ENCODE measurements at regions not wholly inside any gene's neighbourhood (a gene's known extent, or its start where the extent isn't known, plus 50 kb on each side); places are given as distances from the start of the nearest gene placed in this dataset.

- no peak for DNase-seq
These were observed 61.6 kb upstream of the HS6ST1 start for GRCh38 chr2:128380061-128380889.

- DNase-seq, result no peak
These were observed 62.6 kb upstream of the HS6ST1 start for GRCh38 chr2:128380961-128381938.

GRCh38 chr2:128384446-128384845 lies 65.8 kb upstream of the HS6ST1 start:
- no peak for DNase-seq

- no peak for DNase-seq
These were observed 66.3 kb upstream of the HS6ST1 start for GRCh38 chr2:128384956-128385355.

GRCh38 chr2:128385365-128385764 lies 66.7 kb upstream of the HS6ST1 start:
- DNase-seq, result no peak

- no peak for DNase-seq
These were observed 67.4 kb upstream of the HS6ST1 start for GRCh38 chr2:128386066-128386465.

GRCh38 chr2:128388499-128388941 lies 69.9 kb upstream of the HS6ST1 start:
- DNase-seq, result no peak

GRCh38 chr2:128389388-128390086 lies 70.9 kb upstream of the HS6ST1 start:
- DNase-seq, result no peak

- no peak for DNase-seq
These were observed 71.8 kb upstream of the HS6ST1 start for GRCh38 chr2:128390256-128390990.

GRCh38 chr2:128390991-128391630 lies 72.4 kb upstream of the HS6ST1 start:
- no peak for DNase-seq

GRCh38 chr2:128391679-128392078 lies 73.0 kb upstream of the HS6ST1 start:
- DNase-seq, result no peak

- DNase-seq, result no peak
These were observed 73.5 kb upstream of the HS6ST1 start for GRCh38 chr2:128392207-128392606.

GRCh38 chr2:128394007-128394730 lies 75.5 kb upstream of the HS6ST1 start:
- DNase-seq, result peak in 3 of 4 experiments; percentile 15 to 32 (median 31)

- no peak for DNase-seq
These were observed 76.5 kb upstream of the HS6ST1 start for GRCh38 chr2:128395196-128395595.

GRCh38 chr2:128395640-128396499 lies 77.2 kb upstream of the HS6ST1 start:
- DNase-seq, result no peak

GRCh38 chr2:128396500-128396891 lies 77.8 kb upstream of the HS6ST1 start:
- no peak for DNase-seq

- DNase-seq, result no peak
These were observed 78.3 kb upstream of the HS6ST1 start for GRCh38 chr2:128396946-128397345.

- DNase-seq, result no peak
These were observed 80.6 kb upstream of the HS6ST1 start for GRCh38 chr2:128399256-128399655.

GRCh38 chr2:128399690-128400291 lies 81.1 kb upstream of the HS6ST1 start:
- DNase-seq, result no peak
